ENCODE measurements at regions not wholly inside any gene's neighbourhood (a gene's known extent, or its start where the extent isn't known, plus 50 kb on each side); places are given as distances from the start of the nearest gene placed in this dataset.

- no peak for DNase-seq (ENCODE audit: low read depth)
- H3K4me3 ChIP-seq (ENCODE audit: low read depth, low read length) = no peak overlapping the region
- no peak for TF ChIP-seq CTCF (conservative IDR thresholded peaks at IDR 0.05; ENCODE audit: low read depth, low read length)
Observed at GRCh38 chr7:1382553-1383397, 76.5 kb downstream of the MICALL2 start.

GRCh38 chr7:1383398-1384112 lies 75.7 kb downstream of the MICALL2 start:
- no peak overlapping the region for H3K4me3 ChIP-seq (ENCODE audit: low read depth, low read length)
- TF ChIP-seq CTCF (conservative IDR thresholded peaks at IDR 0.05; ENCODE audit: low read depth, low read length) = no peak
- DNase-seq (ENCODE audit: low read depth) = no peak

GRCh38 chr7:1384113-1384415 lies 75.2 kb downstream of the MICALL2 start:
- TF ChIP-seq CTCF (conservative IDR thresholded peaks at IDR 0.05; ENCODE audit: low read depth, low read length) = no peak
- DNase-seq (ENCODE audit: low read depth) = no peak
- no peak overlapping the region for H3K4me3 ChIP-seq (ENCODE audit: low read depth, low read length)
